GM12864 (cell line): ENCODE measurements at regions not wholly inside any gene's neighbourhood (a gene's known extent, or its start where the extent isn't known, plus 50 kb on each side); places are given as distances from the start of the nearest gene placed in this dataset.

ENCODE experiments used
- DNase-seq: peaks from one replicate; pipeline ENCODE4 v3.0.0-alpha.2; 2011; ENCODE audit warnings: low read depth
- H3K4me3 ChIP-seq: 2 replicates; pipeline ENCODE4 v1.5.1; 2011; ENCODE audit warnings: mild to moderate bottlenecking, low read depth, low read length, control low read depth
- CTCF ChIP-seq: IDR thresholded peaks from 2 replicates; pipeline ENCODE4 v1.5.1; 2011; ENCODE audit warnings: low read depth, mild to moderate bottlenecking, moderate library complexity, low read length, control low read depth, inconsistent platforms; ENCODE audit errors: missing control alignments

DNA sequence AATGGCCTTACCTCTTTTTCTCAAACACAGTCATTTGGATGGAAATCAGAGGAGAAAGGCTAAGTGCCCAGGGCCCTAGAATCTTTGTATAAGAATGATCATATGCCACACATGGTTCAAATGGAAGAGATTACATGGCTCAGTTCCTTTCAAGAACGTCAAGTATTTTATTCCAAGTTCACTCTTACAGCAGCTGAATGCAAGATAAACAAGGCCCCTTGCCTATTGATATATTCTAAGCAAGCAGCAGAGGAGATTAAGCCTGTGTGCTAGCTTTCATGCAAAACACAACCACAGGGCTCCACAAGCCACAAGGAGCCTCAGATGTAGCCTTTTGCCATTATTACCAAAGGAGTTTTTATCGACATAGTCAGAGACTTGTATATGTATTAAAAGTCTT is 55.3 kb upstream of the SLCO6A1 start:
- no peak for TF ChIP-seq CTCF
- DNase-seq: no peak
- H3K4me3 ChIP-seq: no peak overlapping the region

GRCh38 chr5:102554728-102555127 is 55.9 kb upstream of the SLCO6A1 start:
- no peak for DNase-seq
- no peak overlapping the region for H3K4me3 ChIP-seq
- TF ChIP-seq CTCF: no peak

DNA sequence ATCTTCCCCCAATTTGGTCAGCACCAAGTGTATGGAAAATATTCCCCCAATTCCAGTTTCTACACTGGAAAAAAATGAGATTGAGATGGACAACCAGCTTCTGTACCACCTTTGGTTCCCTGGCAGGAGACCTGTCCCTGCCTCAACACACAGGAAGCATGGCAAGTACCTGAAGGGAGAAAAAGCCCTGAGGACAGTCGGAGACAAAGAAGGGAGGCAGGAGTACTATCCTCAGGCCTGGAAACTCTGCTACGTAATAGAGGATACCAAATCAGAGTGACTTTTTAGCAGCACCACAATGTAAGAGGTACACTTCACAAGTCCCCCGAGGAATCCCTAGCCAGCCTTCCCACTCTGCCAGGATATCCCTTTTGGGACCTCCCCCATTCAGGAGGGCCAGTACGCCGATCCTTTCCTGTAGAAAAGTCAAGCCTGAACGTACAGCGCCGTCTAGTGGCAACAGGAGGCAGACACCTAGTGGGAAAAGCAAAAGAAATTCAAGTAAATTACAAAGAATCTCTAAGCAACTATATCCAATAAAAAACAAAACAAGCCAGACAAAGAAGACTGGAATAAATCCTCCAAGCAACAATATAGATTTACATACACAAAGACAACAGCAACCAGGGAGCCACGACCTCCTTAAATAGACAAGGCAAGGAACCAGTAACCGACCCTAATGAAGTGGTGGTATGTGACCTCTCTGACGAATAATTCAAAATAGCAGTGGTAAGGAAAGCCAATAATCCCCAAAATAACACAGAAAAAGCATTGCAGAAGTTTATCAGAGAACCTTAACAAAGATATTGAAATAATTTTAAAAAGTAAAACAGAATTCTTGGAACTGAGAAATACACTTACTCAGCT is 63.3 kb upstream of the SLCO6A1 start:
- peak; percentile 94 for TF ChIP-seq CTCF
- H3K4me3 ChIP-seq: no peak overlapping the region
- peak; percentile 4 for DNase-seq

GRCh38 chr5:102570747-102571146 is 71.9 kb upstream of the SLCO6A1 start:
- no peak for TF ChIP-seq CTCF
- H3K4me3 ChIP-seq: no peak overlapping the region
- no peak for DNase-seq

- TF ChIP-seq CTCF: no peak
- no peak for DNase-seq
- no peak overlapping the region for H3K4me3 ChIP-seq
These were observed 79.6 kb upstream of the SLCO6A1 start for GRCh38 chr5:102578362-102578761.

DNA sequence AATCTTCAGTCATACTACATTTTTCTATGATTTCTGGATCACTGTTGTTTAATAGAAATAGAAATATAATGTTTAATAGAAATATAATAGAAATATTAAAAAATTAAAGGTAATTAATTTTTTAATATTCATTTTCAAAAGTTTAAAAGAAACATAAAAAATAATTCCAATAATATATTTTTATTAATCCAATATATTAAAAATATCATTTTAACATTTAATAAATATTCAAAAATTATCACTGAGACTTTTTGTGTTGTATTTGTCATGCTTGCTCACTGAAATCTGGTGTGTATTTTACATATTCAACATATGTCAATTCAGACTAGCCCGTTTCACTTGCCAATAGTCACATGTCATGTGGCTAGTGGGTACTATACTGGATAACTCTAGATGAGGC is 80.6 kb upstream of the SLCO6A1 start:
- H3K4me3 ChIP-seq: no peak overlapping the region
- DNase-seq: no peak
- no peak for TF ChIP-seq CTCF

- no peak for DNase-seq
- no peak for TF ChIP-seq CTCF
- H3K4me3 ChIP-seq: no peak overlapping the region
These were observed 82.2 kb upstream of the SLCO6A1 start for GRCh38 chr5:102581011-102581410.
